H1 (cell line): ENCODE measurements at regions not wholly inside any gene's neighbourhood (a gene's known extent, or its start where the extent isn't known, plus 50 kb on each side); places are given as distances from the start of the nearest gene placed in this dataset.
"Not testable (repeated sequence)": the region's sequence is repeated elsewhere in the genome, so short reads cannot be mapped to it uniquely, and the experiment has no call there.

Experiments
- CBX5 ChIP-seq: fragments of 300-800, 300-1000 bp; sonication (generic); IDR thresholded peaks from 2 replicates; pipeline ENCODE4 v1.7.1; 2016; ENCODE audit warnings: antibody characterized with exemption, low read length, low read depth
- CBX8 ChIP-seq: fragments of 300-800, 300-1000 bp; sonication (generic); IDR thresholded peaks from 2 replicates; pipeline ENCODE4 v1.7.1; 2016; ENCODE audit warnings: low read depth, low read length, borderline replicate concordance
- JUN ChIP-seq: IDR thresholded peaks from 2 replicates; pipeline ENCODE4 v1.6.1; 2011; ENCODE audit warnings: low read depth, mild to moderate bottlenecking, improper control_type of control experiment, low read length
- JUND ChIP-seq: IDR thresholded peaks from 2 replicates; pipeline ENCODE4 v1.6.1; 2011; ENCODE audit warnings: mild to moderate bottlenecking, improper control_type of control experiment, low read length
- MAX ChIP-seq: IDR thresholded peaks from 2 replicates; pipeline ENCODE4 v1.6.1; 2012; ENCODE audit warnings: inconsistent platforms
- POLR2A ChIP-seq, 2 experiments: IDR thresholded peaks; 1 replicate in 1 of 2; 2 replicates in 1 of 2; pipeline ENCODE4 v1.6.1; 2011; ENCODE audit warnings: low read depth in 2 of 2, low read length in 2 of 2, mild to moderate bottlenecking in 2 of 2; ENCODE audit errors: control extremely low read depth in 1 of 2
- POLR2AphosphoS5 ChIP-seq: IDR thresholded peaks from 2 replicates; pipeline ENCODE4 v1.6.1; 2011; ENCODE audit warnings: low read depth, low read length
- RFX5 ChIP-seq: IDR thresholded peaks from 2 replicates; pipeline ENCODE4 v1.6.1; 2011; ENCODE audit warnings: low read depth, low read length, improper control_type of control experiment, borderline replicate concordance
- SP1 ChIP-seq: IDR thresholded peaks from 2 replicates; pipeline ENCODE4 v1.6.1; 2011; ENCODE audit warnings: low read depth, low read length
- SUZ12 ChIP-seq: fragments of 200-600 bp; sonication (generic); IDR thresholded peaks from 2 replicates; pipeline ENCODE4 v1.6.1; 2012; ENCODE audit warnings: mild to moderate bottlenecking, inconsistent platforms, low read length, moderate library complexity, mixed read lengths
- TAF1 ChIP-seq: IDR thresholded peaks from 2 replicates; pipeline ENCODE4 v1.6.1; 2011; ENCODE audit warnings: mild to moderate bottlenecking, low read depth, low read length
- TF ChIP-seq, protein P1 (sequence below), 3 experiments: IDR thresholded peaks; 1 replicate in 2 of 3; 2 replicates in 1 of 3; pipeline versions ENCODE4 v1.5.1 to v1.6.1; 2011; ENCODE audit warnings: low read length in 3 of 3, mild to moderate bottlenecking in 3 of 3, inconsistent platforms in 2 of 3, low read depth in 1 of 3, moderate library complexity in 1 of 3; ENCODE audit not compliant: insufficient read depth in 1 of 3; ENCODE audit errors: control extremely low read depth in 1 of 3

- TF ChIP-seq TAF1; SUZ12; MAX; SP1; CBX5; JUN; JUND; POLR2A (IDR thresholded peaks at IDR 0.05; ENCODE audit: control extremely low read depth in 1 of 2, low read depth in 2 of 2, low read length in 2 of 2); CBX8; POLR2AphosphoS5; RFX5: not testable (repeated sequence)
- TF ChIP-seq, protein P1, sequence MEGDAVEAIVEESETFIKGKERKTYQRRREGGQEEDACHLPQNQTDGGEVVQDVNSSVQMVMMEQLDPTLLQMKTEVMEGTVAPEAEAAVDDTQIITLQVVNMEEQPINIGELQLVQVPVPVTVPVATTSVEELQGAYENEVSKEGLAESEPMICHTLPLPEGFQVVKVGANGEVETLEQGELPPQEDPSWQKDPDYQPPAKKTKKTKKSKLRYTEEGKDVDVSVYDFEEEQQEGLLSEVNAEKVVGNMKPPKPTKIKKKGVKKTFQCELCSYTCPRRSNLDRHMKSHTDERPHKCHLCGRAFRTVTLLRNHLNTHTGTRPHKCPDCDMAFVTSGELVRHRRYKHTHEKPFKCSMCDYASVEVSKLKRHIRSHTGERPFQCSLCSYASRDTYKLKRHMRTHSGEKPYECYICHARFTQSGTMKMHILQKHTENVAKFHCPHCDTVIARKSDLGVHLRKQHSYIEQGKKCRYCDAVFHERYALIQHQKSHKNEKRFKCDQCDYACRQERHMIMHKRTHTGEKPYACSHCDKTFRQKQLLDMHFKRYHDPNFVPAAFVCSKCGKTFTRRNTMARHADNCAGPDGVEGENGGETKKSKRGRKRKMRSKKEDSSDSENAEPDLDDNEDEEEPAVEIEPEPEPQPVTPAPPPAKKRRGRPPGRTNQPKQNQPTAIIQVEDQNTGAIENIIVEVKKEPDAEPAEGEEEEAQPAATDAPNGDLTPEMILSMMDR (IDR thresholded peaks at IDR 0.05; ENCODE audit: control extremely low read depth in 1 of 3, insufficient read depth in 1 of 3, low read depth in 1 of 3, low read length in 3 of 3), result not testable (repeated sequence)
Observed at GRCh38 chr7:153976745-153977144, 75.5 kb upstream of the DPP6 start.
